22Rv1 (cell line): ENCODE measurements at regions not wholly inside any gene's neighbourhood (a gene's known extent, or its start where the extent isn't known, plus 50 kb on each side); places are given as distances from the start of the nearest gene placed in this dataset.

Experiments
- ZFX ChIP-seq: fragments of 450-650 bp; IDR thresholded peaks from 2 replicates; pipeline ENCODE4 v1.6.1; 2017; ENCODE audit warnings: antibody characterized with exemption, borderline replicate concordance
- TF ChIP-seq, protein P1 (sequence below): fragments of 450-650 bp; IDR thresholded peaks from 2 replicates; pipeline ENCODE4 v1.5.1; 2017; ENCODE audit warnings: mild to moderate bottlenecking

GRCh38 chr12:89161557-89161956, 190.7 kb downstream of the DUSP6 start:
- TF ChIP-seq, protein P1, sequence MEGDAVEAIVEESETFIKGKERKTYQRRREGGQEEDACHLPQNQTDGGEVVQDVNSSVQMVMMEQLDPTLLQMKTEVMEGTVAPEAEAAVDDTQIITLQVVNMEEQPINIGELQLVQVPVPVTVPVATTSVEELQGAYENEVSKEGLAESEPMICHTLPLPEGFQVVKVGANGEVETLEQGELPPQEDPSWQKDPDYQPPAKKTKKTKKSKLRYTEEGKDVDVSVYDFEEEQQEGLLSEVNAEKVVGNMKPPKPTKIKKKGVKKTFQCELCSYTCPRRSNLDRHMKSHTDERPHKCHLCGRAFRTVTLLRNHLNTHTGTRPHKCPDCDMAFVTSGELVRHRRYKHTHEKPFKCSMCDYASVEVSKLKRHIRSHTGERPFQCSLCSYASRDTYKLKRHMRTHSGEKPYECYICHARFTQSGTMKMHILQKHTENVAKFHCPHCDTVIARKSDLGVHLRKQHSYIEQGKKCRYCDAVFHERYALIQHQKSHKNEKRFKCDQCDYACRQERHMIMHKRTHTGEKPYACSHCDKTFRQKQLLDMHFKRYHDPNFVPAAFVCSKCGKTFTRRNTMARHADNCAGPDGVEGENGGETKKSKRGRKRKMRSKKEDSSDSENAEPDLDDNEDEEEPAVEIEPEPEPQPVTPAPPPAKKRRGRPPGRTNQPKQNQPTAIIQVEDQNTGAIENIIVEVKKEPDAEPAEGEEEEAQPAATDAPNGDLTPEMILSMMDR: no peak
- no peak for TF ChIP-seq ZFX
